IPS-20b (cell line): ENCODE measurements at regions not wholly inside any gene's neighbourhood (a gene's known extent, or its start where the extent isn't known, plus 50 kb on each side); places are given as distances from the start of the nearest gene placed in this dataset.

Source experiments
- H3K27ac ChIP-seq: one replicate; pipeline ENCODE4 v1.5.1; 2013; ENCODE audit warnings: low read length
- H3K27me3 ChIP-seq: 2 replicates; pipeline ENCODE4 v1.6.1; 2013; ENCODE audit warnings: mild to moderate bottlenecking, low read length, inconsistent platforms; ENCODE audit not compliant: insufficient read depth
- H3K36me3 ChIP-seq: 2 replicates; pipeline ENCODE4 v1.6.1; 2013; ENCODE audit warnings: low read depth, mild to moderate bottlenecking, inconsistent platforms, low read length, moderate library complexity; ENCODE audit not compliant: insufficient read depth
- H3K4me1 ChIP-seq: 2 replicates; pipeline ENCODE4 v1.6.1; 2013; ENCODE audit warnings: mild to moderate bottlenecking, control low read depth, inconsistent platforms, low read length, moderate library complexity; ENCODE audit not compliant: insufficient read depth
- H3K4me3 ChIP-seq: 2 replicates; pipeline ENCODE4 v1.5.1; 2013; ENCODE audit warnings: mild to moderate bottlenecking, low read length, inconsistent platforms
- H3K9ac ChIP-seq: 2 replicates; pipeline ENCODE4 v1.6.1; 2013; ENCODE audit warnings: low read depth, mild to moderate bottlenecking, inconsistent platforms, low read length, moderate library complexity
- H3K9me3 ChIP-seq: 2 replicates; pipeline ENCODE4 v1.6.1; 2013; ENCODE audit warnings: mild to moderate bottlenecking, low read depth, low read length, inconsistent platforms; ENCODE audit not compliant: insufficient read depth

- Histone ChIP-seq H3K9me3 (no peaks in the 10 kb centered on the region), H3K27ac (no peak overlapping the region), H3K4me3 (no peak overlapping the region), H3K27me3 (no peaks in the 10 kb centered on the region), H3K36me3 (no peaks in the 10 kb centered on the region), H3K9ac (no peak overlapping the region), H3K4me1 (no peaks in the 10 kb centered on the region)
Measured at GRCh38 chr10:91709394-91709798, 76.5 kb upstream of the PPP1R3C start.

- no peaks in the 10 kb centered on the region for H3K36me3 ChIP-seq
- no peak overlapping the region for H3K4me3 ChIP-seq
- H3K9ac ChIP-seq: no peak overlapping the region
- H3K9me3 ChIP-seq: no peaks in the 10 kb centered on the region
- no peaks in the 10 kb centered on the region for H3K4me1 ChIP-seq
- no peak overlapping the region for H3K27ac ChIP-seq
- H3K27me3 ChIP-seq: no peaks in the 10 kb centered on the region
Measured at GRCh38 chr10:91708174-91708861, 75.4 kb upstream of the PPP1R3C start.

- Histone ChIP-seq H3K4me1 (no peaks in the 10 kb centered on the region), H3K9ac (no peak overlapping the region), H3K27me3 (no peaks in the 10 kb centered on the region), H3K9me3 (no peaks in the 10 kb centered on the region), H3K4me3 (no peak overlapping the region), H3K36me3 (no peaks in the 10 kb centered on the region), H3K27ac (no peak overlapping the region)
Measured at GRCh38 chr10:91707236-91707635, 74.4 kb upstream of the PPP1R3C start.

GRCh38 chr10:91705948-91706670, 73.2 kb upstream of the PPP1R3C start:
- Histone ChIP-seq H3K9ac (no peak overlapping the region), H3K4me1 (no peaks in the 10 kb centered on the region), H3K27ac (no peak overlapping the region), H3K27me3 (no peaks in the 10 kb centered on the region), H3K36me3 (no peaks in the 10 kb centered on the region), H3K4me3 (no peak overlapping the region), H3K9me3 (no peaks in the 10 kb centered on the region)

GRCh38 chr10:91702620-91703019, 69.7 kb upstream of the PPP1R3C start:
- Histone ChIP-seq H3K27ac (no peak overlapping the region), H3K9me3 (no peaks in the 10 kb centered on the region), H3K36me3 (no peaks in the 10 kb centered on the region), H3K4me3 (no peak overlapping the region), H3K4me1 (no peaks in the 10 kb centered on the region), H3K9ac (no peak overlapping the region), H3K27me3 (no peaks in the 10 kb centered on the region)

GRCh38 chr10:91700788-91701444, 68.0 kb upstream of the PPP1R3C start:
- no peaks in the 10 kb centered on the region for H3K27me3 ChIP-seq
- H3K36me3 ChIP-seq: no peaks in the 10 kb centered on the region
- H3K4me3 ChIP-seq: no peak overlapping the region
- H3K9me3 ChIP-seq: no peaks in the 10 kb centered on the region
- H3K9ac ChIP-seq: no peak overlapping the region
- no peak overlapping the region for H3K27ac ChIP-seq
- no peaks in the 10 kb centered on the region for H3K4me1 ChIP-seq

GRCh38 chr10:91700273-91700672, 67.4 kb upstream of the PPP1R3C start:
- Histone ChIP-seq H3K4me3 (no peak overlapping the region), H3K36me3 (no peaks in the 10 kb centered on the region), H3K4me1 (no peaks in the 10 kb centered on the region), H3K27me3 (no peaks in the 10 kb centered on the region), H3K9me3 (no peaks in the 10 kb centered on the region), H3K27ac (no peak overlapping the region), H3K9ac (no peak overlapping the region)

- no peaks in the 10 kb centered on the region for H3K9me3 ChIP-seq
- H3K4me1 ChIP-seq: no peaks in the 10 kb centered on the region
- H3K27ac ChIP-seq: no peak overlapping the region
- no peak overlapping the region for H3K4me3 ChIP-seq
- no peaks in the 10 kb centered on the region for H3K27me3 ChIP-seq
- H3K9ac ChIP-seq: no peak overlapping the region
- no peaks in the 10 kb centered on the region for H3K36me3 ChIP-seq
Measured at GRCh38 chr10:91698258-91698657, 65.4 kb upstream of the PPP1R3C start.

- Histone ChIP-seq H3K27me3 (no peaks in the 10 kb centered on the region), H3K27ac (no peak overlapping the region), H3K9ac (no peak overlapping the region), H3K36me3 (no peaks in the 10 kb centered on the region), H3K4me1 (no peaks in the 10 kb centered on the region), H3K9me3 (no peaks in the 10 kb centered on the region), H3K4me3 (no peak overlapping the region)
Measured at GRCh38 chr10:91694170-91694794, 61.4 kb upstream of the PPP1R3C start.

GRCh38 chr10:91691981-91692380, 59.1 kb upstream of the PPP1R3C start:
- Histone ChIP-seq H3K27ac (no peak overlapping the region), H3K4me3 (no peak overlapping the region), H3K9me3 (no peaks in the 10 kb centered on the region), H3K9ac (no peak overlapping the region), H3K4me1 (no peaks in the 10 kb centered on the region), H3K27me3 (no peaks in the 10 kb centered on the region), H3K36me3 (no peaks in the 10 kb centered on the region)

- Histone ChIP-seq H3K4me3 (no peak overlapping the region), H3K4me1 (no peaks in the 10 kb centered on the region), H3K9ac (no peak overlapping the region), H3K27ac (no peak overlapping the region), H3K9me3 (no peaks in the 10 kb centered on the region), H3K27me3 (no peaks in the 10 kb centered on the region), H3K36me3 (no peaks in the 10 kb centered on the region)
Measured at GRCh38 chr10:91690996-91691676, 58.3 kb upstream of the PPP1R3C start.
